K562 (cell line): ENCODE measurements at regions not wholly inside any gene's neighbourhood (a gene's known extent, or its start where the extent isn't known, plus 50 kb on each side); places are given as distances from the start of the nearest gene placed in this dataset.

Experiments
- ATAC-seq: fragments of 200-7000 bp; cut with Tn5 transposase; 3 replicates; pipeline ENCODE4 v1.9.1; 2020; ENCODE audit warnings: moderate library complexity
- BruUV-seq: library from RNA; stranded (reverse); fragments of 400-500 nt; replicated peaks from 2 replicates; lab custom pipeline; 2021; lab: Mats Ljungman, UMichigan
- CTCF ChIA-PET: fragments of 300-600 bp; formaldehyde crosslinking; extraction: SDS; loops from one replicate; lab custom pipeline; 2021; ENCODE audit warnings: low intra/inter-chr PET ratio; lab: Yijun Ruan, JAX
- POLR2A ChIA-PET: fragments of 300-600, 350-650 bp; sonication (Branson Sonifier 250); formaldehyde crosslinking; extraction: SDS; loops from one replicate; lab custom pipeline; 2021; ENCODE audit warnings: antibody characterized with exemption, inconsistent platforms; lab: Yijun Ruan, JAX
- DNase-seq, 4 experiments: peaks; one replicate each; pipeline versions ENCODE4 v3.0.0 to v3.0.0-alpha.2; 2011 to 2018; ENCODE audit warnings: low spot score in 3 of 4, mixed read lengths in 3 of 4; ENCODE audit errors: extremely low read depth in 1 of 4
- FAIRE-seq: peaks from 2 replicates; lab custom pipeline; 2011; peaks lifted over from hg19 to GRCh38; lab: Jason Lieb, UNC
- H2AFZ ChIP-seq: 2 replicates; pipeline ENCODE4 v1.6.0; 2011; ENCODE audit warnings: low read depth, low read length, control low read depth, inconsistent platforms
- H3K27ac ChIP-seq: fragments of 200-600 bp; 3 replicates; pipeline ENCODE4 v1.8.0; 2011; ENCODE audit warnings: low read depth, mild to moderate bottlenecking, control low read depth, inconsistent platforms, low read length, moderate library complexity, mixed read lengths; ENCODE audit errors: extremely low read depth
- H3K27me3 ChIP-seq, 2 experiments: fragments of 300-600 bp in 1 of 2; 2 replicates in 1 of 2; 3 replicates in 1 of 2; pipeline versions ENCODE4 v1.6.0 to v1.8.0; 2011; ENCODE audit warnings: inconsistent platforms in 2 of 2, low read length in 2 of 2, mild to moderate bottlenecking in 1 of 2, mixed read lengths in 1 of 2, moderate library complexity in 1 of 2; ENCODE audit not compliant: control insufficient read depth in 2 of 2, insufficient read depth in 2 of 2
- H3K36me3 ChIP-seq: fragments of 300-600 bp; 3 replicates; pipeline ENCODE4 v1.8.0; 2011; ENCODE audit warnings: mild to moderate bottlenecking, low read length, inconsistent platforms; ENCODE audit not compliant: control insufficient read depth, insufficient read depth
- H3K4me1 ChIP-seq, 2 experiments: fragments of 200-600 bp in 1 of 2; replicated peaks in 1 of 2; 2 replicates in 1 of 2; 3 replicates in 1 of 2; pipeline versions ENCODE4 v1.5.1 to v1.8.0; 2011; ENCODE audit warnings: inconsistent platforms in 2 of 2, low read length in 2 of 2, mild to moderate bottlenecking in 1 of 2, mixed read lengths in 1 of 2, moderate library complexity in 1 of 2; ENCODE audit not compliant: control insufficient read depth in 2 of 2, insufficient read depth in 2 of 2
- H3K4me2 ChIP-seq: 2 replicates; pipeline ENCODE4 v1.6.1; 2011; ENCODE audit warnings: low read length, control low read depth, inconsistent platforms, mixed read lengths; ENCODE audit not compliant: insufficient read depth
- H3K4me3 ChIP-seq: fragments of 200-600 bp; sonication (generic), shearing (Covaris generic); 2 replicates; pipeline ENCODE4 v1.5.1; 2016; ENCODE audit warnings: control low read depth, inconsistent platforms
- H3K79me2 ChIP-seq: fragments of 200-600 bp; 3 replicates; pipeline ENCODE4 v1.8.0; 2011; ENCODE audit warnings: low read length, inconsistent platforms; ENCODE audit not compliant: control insufficient read depth, insufficient read depth
- H3K9ac ChIP-seq, 2 experiments: 2 replicates each; pipeline versions ENCODE4 v1.6.0 to v1.6.1; 2011; ENCODE audit warnings: low read depth in 2 of 2, low read length in 2 of 2, control low read depth in 1 of 2, inconsistent platforms in 1 of 2, mild to moderate bottlenecking in 1 of 2, mixed read lengths in 1 of 2; ENCODE audit not compliant: insufficient read depth in 1 of 2
- H3K9me1 ChIP-seq: one replicate; pipeline ENCODE4 v1.6.0; 2011; ENCODE audit warnings: inconsistent platforms, mild to moderate bottlenecking, low read length, moderate library complexity; ENCODE audit not compliant: control insufficient read depth, insufficient read depth
- H3K9me3 ChIP-seq: replicated peaks from 2 replicates; pipeline ENCODE4 v1.5.1; 2011; ENCODE audit warnings: low read depth, low read length, inconsistent platforms; ENCODE audit not compliant: control insufficient read depth, insufficient read depth
- H4K20me1 ChIP-seq: replicated peaks from 2 replicates; pipeline ENCODE4 v1.6.1; 2011; ENCODE audit warnings: low read length, inconsistent platforms, mixed read lengths; ENCODE audit not compliant: control insufficient read depth, insufficient read depth
- DPF2 ChIP-seq: fragments of 450-650 bp; IDR thresholded peaks from 2 replicates; pipeline ENCODE4 v1.6.1; 2016
- KLF13 ChIP-seq: fragments of 450-650 bp; IDR thresholded peaks from 2 replicates; pipeline ENCODE4 v1.6.1; 2016; ENCODE audit warnings: missing genetic modification characterization, low read depth, mild to moderate bottlenecking, missing compliant biosample characterization, moderate library complexity, borderline replicate concordance
- PRMT5 ChIP-seq: sonication (generic); formaldehyde crosslinking; IDR thresholded peaks from 2 replicates; pipeline ENCODE4 v1.5.0; 2020; ENCODE audit warnings: missing genetic modification reagents
- PURB ChIP-seq: sonication (generic); formaldehyde crosslinking; IDR thresholded peaks from 2 replicates; pipeline ENCODE4 v1.9.0; 2021; ENCODE audit warnings: low read depth, mild to moderate bottlenecking, missing genetic modification reagents
- ZNF217 ChIP-seq: sonication (generic); formaldehyde crosslinking; IDR thresholded peaks from 2 replicates; pipeline ENCODE4 v1.8.0; 2022; ENCODE audit warnings: mild to moderate bottlenecking, missing genetic modification reagents
- ZNF263 ChIP-seq: sonication (generic); formaldehyde crosslinking; IDR thresholded peaks from 2 replicates; pipeline ENCODE4 v1.8.0; 2022; ENCODE audit warnings: mild to moderate bottlenecking, missing genetic modification reagents, borderline replicate concordance
- WGBS: fragments of 100-300 bp; shearing (Covaris generic); methylation state at CpG from one replicate; pipeline ENCODE4 v1.1.6; 2016; ENCODE audit warnings: low coverage, mixed read lengths; ENCODE audit not compliant: insufficient coverage; ENCODE audit errors: missing lambda C conversion rate; 5-methylcytosine and 5-hydroxymethylcytosine counted together
- in situ Hi-C: fragments of 300-500 bp; cut with MboI; formaldehyde crosslinking; loops from 4 replicates; pipeline ENCODE4 v1.15.0; 2018; ENCODE audit warnings: inconsistent platforms, mixed read lengths
- intact Hi-C: fragments of 100-400 bp; cut with micrococcal nuclease; formaldehyde crosslinking; loops from 2 replicates; pipeline ENCODE4 v1.14.2; 2022
- TF ChIP-seq, protein P1 (sequence below): fragments of 450-650 bp; formaldehyde crosslinking; IDR thresholded peaks from 2 replicates; pipeline ENCODE4 v1.4.0; 2020; ENCODE audit warnings: mild to moderate bottlenecking

DNA sequence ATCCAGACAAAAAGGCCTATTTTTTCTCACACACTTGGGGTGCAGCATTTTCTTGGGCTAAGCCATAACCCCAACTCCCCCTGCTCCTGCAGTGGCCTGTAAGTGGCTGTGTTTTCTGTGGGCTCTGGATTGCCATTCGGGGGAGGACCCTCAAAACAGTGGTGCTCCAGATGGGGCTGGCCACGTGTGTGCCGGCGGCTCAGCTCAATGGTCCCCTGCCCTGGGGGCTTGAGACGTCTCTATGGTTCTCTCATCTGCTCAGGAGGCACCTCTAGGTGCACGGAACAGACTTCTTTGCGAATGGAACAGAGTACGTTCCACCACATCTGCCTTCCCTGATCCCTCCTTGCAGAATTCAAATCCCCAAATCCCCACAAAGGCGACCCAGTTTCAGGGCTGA lies 250.0 kb upstream of the SHH start:
- Histone ChIP-seq H4K20me1 (no peaks in the 10 kb centered on the region), H3K4me2 (no peak overlapping the region), H3K9me1 (no peaks in the 10 kb centered on the region), H3K27ac (no peak overlapping the region), H3K9ac (no peak overlapping the region), H3K27me3 (peaks cover 34 to 87% of the 10 kb centered on the region in 2 experiments), H3K4me3 (no peak overlapping the region), H3K9me3 (peaks cover 3% of the 10 kb centered on the region; the same call in 1 of the 2 replicates), H3K4me1 (no peaks in the 10 kb centered on the region), H2AFZ (no peak overlapping the region), H3K36me3 (no peaks in the 10 kb centered on the region), H3K79me2 (no peaks in the 10 kb centered on the region)
- no peak for FAIRE-seq
- DNase-seq: no peak
- ATAC-seq: no peak
- no TSS peak for BruUV-seq
- POLR2A ChIA-PET: no interaction called here
- intact Hi-C loops: no loop called here
- in situ Hi-C loops: no loop called here
- CTCF ChIA-PET: no interaction called here
- WGBS: 4% methylated on average over 9 of the region's 9 CpGs
- TF ChIP-seq, protein P1, sequence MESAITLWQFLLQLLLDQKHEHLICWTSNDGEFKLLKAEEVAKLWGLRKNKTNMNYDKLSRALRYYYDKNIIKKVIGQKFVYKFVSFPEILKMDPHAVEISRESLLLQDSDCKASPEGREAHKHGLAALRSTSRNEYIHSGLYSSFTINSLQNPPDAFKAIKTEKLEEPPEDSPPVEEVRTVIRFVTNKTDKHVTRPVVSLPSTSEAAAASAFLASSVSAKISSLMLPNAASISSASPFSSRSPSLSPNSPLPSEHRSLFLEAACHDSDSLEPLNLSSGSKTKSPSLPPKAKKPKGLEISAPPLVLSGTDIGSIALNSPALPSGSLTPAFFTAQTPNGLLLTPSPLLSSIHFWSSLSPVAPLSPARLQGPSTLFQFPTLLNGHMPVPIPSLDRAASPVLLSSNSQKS (CRISPR knock-in tag): no peak
- TF ChIP-seq PRMT5 (CRISPR knock-in tag): no peak
- TF ChIP-seq PURB (CRISPR knock-in tag): no peak
- TF ChIP-seq KLF13 (tag): no peak
- TF ChIP-seq ZNF217 (CRISPR knock-in tag): no peak
- no peak for TF ChIP-seq ZNF263 (CRISPR knock-in tag)
- no peak for TF ChIP-seq DPF2
- TF ChIP-seq, all 486 proteins: peak for 0
